Smooth muscle cell (in vitro differentiated cells): ENCODE measurements at regions not wholly inside any gene's neighbourhood (a gene's known extent, or its start where the extent isn't known, plus 50 kb on each side); places are given as distances from the start of the nearest gene placed in this dataset.

Source experiments
- DNase-seq: peaks from one replicate; lab custom pipeline; 2025; ENCODE audit not compliant: unreplicated experiment; lab: John Stamatoyannopoulos, UW
- H2AFZ ChIP-seq: fragments of 200-600 bp; sonication (generic); 2 replicates; pipeline ENCODE4 v1.6.0; 2016; ENCODE audit warnings: antibody characterized with exemption, low read depth, mild to moderate bottlenecking
- H3F3A ChIP-seq: fragments of 200-600 bp; sonication (generic); 2 replicates; pipeline ENCODE4 v1.6.0; 2017; ENCODE audit warnings: antibody characterized with exemption, low read depth
- H3K27ac ChIP-seq: fragments of 200-600 bp; sonication (generic); 2 replicates; pipeline ENCODE4 v1.5.1; 2016; ENCODE audit warnings: low read depth, mild to moderate bottlenecking
- H3K27me3 ChIP-seq: fragments of 200-600 bp; sonication (generic); 2 replicates; pipeline ENCODE4 v1.6.1; 2016; ENCODE audit warnings: low read depth, mild to moderate bottlenecking
- H3K36me3 ChIP-seq: fragments of 200-600 bp; sonication (generic); 2 replicates; pipeline ENCODE4 v1.5.1; 2016; ENCODE audit warnings: low read depth
- H3K4me1 ChIP-seq: fragments of 200-600 bp; sonication (generic); 2 replicates; pipeline ENCODE4 v1.5.1; 2016; ENCODE audit warnings: low read depth
- H3K4me2 ChIP-seq: fragments of 200-600 bp; sonication (generic); 2 replicates; pipeline ENCODE4 v1.6.0; 2016; ENCODE audit warnings: mild to moderate bottlenecking
- H3K4me3 ChIP-seq: fragments of 200-600 bp; sonication (generic); 2 replicates; pipeline ENCODE4 v1.5.1; 2016; ENCODE audit warnings: mild to moderate bottlenecking
- H3K79me2 ChIP-seq: fragments of 200-600 bp; sonication (generic); 2 replicates; pipeline ENCODE4 v1.6.0; 2016; ENCODE audit warnings: low read depth, mild to moderate bottlenecking
- H3K9ac ChIP-seq: fragments of 200-600 bp; sonication (generic); 2 replicates; pipeline ENCODE4 v1.6.0; 2016; ENCODE audit warnings: low read depth
- H3K9me3 ChIP-seq: fragments of 200-600 bp; sonication (generic); replicated peaks from 2 replicates; pipeline ENCODE4 v1.5.1; 2016; ENCODE audit warnings: low read depth
- H4K20me1 ChIP-seq: fragments of 200-600 bp; sonication (generic); 2 replicates; pipeline ENCODE4 v1.6.0; 2016; ENCODE audit warnings: low read depth
- WGBS: methylation state at CpG from one replicate; pipeline ENCODE4 v1.1.7; 2016; ENCODE audit warnings: low lambda C conversion rate; 5-methylcytosine and 5-hydroxymethylcytosine counted together
- TF ChIP-seq, protein P1 (sequence below): fragments of 200-600 bp; sonication (generic); IDR thresholded peaks from 2 replicates; pipeline ENCODE4 v1.5.1; 2017; ENCODE audit warnings: borderline replicate concordance, mild to moderate bottlenecking, antibody characterized with exemption; ENCODE audit not compliant: insufficient read depth, poor library complexity, severe bottlenecking

DNA sequence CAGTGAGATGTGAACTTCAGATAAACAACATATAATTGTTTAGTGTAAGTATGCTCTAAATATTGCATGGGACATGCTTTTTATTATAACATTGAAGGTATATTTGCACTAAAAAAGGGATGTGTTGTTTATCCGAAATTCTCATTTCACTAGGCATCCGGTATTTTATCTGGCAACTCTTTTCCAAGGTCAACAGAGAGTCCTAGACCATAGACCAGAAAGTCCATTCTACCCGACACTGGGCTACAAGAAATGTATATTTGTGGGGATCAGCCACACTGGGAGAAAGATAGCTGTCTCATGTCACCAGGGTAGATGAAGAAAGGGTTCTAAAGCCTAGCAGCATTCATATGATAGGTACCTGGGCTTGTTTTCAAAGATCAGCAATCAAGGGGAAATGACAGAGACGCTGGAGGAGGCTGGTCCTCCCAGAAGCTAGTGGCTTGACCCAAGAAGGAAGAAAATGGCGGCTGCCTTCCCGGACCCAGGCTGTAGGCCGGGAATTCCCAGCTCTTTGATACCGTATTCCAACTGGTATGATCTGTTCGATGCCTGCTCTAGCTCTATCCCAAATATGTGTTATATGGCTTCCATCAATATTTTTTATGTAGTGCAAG lies 161.1 kb upstream of the IRF2BP2 start:
- H3K9me3 ChIP-seq = no peaks in the 10 kb centered on the region
- no peaks in the 10 kb centered on the region for H3K27me3 ChIP-seq
- DNase-seq = no peak
- H3K9ac ChIP-seq = no peak overlapping the region
- H2AFZ ChIP-seq = no peak overlapping the region
- H3K36me3 ChIP-seq = no peaks in the 10 kb centered on the region
- no peak overlapping the region for H3K4me3 ChIP-seq
- peak overlapping the region; percentile 95 for H3K27ac ChIP-seq
- 92% methylated on average over 9 of the region's 9 CpGs for WGBS
- no peaks in the 10 kb centered on the region for H3K79me2 ChIP-seq
- no peaks in the 10 kb centered on the region for H4K20me1 ChIP-seq
- H3F3A ChIP-seq = peaks cover 18% of the 10 kb centered on the region
- peak overlapping the region; percentile 46 for H3K4me2 ChIP-seq
- TF ChIP-seq, protein P1, sequence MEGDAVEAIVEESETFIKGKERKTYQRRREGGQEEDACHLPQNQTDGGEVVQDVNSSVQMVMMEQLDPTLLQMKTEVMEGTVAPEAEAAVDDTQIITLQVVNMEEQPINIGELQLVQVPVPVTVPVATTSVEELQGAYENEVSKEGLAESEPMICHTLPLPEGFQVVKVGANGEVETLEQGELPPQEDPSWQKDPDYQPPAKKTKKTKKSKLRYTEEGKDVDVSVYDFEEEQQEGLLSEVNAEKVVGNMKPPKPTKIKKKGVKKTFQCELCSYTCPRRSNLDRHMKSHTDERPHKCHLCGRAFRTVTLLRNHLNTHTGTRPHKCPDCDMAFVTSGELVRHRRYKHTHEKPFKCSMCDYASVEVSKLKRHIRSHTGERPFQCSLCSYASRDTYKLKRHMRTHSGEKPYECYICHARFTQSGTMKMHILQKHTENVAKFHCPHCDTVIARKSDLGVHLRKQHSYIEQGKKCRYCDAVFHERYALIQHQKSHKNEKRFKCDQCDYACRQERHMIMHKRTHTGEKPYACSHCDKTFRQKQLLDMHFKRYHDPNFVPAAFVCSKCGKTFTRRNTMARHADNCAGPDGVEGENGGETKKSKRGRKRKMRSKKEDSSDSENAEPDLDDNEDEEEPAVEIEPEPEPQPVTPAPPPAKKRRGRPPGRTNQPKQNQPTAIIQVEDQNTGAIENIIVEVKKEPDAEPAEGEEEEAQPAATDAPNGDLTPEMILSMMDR = no peak
- peaks cover 15% of the 10 kb centered on the region for H3K4me1 ChIP-seq

DNA sequence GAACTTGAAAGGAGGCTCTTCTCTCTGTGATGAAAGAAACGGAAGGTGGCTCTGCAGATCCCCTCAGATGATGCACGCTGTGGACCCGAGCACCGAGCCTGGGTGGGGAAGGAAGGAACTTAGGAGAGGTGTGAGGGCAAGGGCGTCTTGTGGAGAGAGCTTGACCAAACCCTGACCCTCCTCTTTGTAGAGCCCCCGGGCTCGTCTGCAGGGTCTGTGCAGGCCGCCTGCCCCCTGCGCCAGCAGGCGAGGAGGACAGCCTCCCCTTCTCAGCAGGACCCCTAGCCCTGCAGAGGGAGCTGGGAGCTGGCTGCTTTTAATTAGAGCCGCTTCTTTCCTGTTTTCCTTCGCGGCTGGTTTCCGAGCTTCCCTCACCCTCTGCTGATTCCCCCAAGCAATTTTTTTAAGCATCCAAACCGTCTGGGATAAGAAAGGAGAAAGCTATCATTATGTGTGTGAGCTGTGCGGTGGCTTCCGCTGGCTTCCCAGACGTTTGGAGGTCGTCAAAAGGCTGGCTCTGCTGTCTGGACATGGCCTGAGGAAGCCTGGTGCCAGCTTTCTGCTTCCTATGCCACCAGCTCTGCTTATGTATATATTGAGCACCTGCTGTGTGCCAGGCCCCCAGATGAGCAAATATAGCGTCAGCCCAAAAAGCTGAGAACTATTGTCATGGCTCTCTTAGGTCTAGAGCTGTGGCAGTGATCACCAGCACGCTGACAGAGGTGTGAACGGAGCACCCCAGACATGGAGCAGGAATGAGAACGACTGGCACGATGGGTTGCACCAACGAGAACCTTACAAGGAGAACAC lies 160.2 kb upstream of the IRF2BP2 start:
- Histone ChIP-seq H3F3A (peaks cover 18% of the 10 kb centered on the region), H3K9me3 (no peaks in the 10 kb centered on the region), H3K9ac (no peak overlapping the region), H3K4me2 (peak overlapping the region; percentile 4), H3K27ac (peak overlapping the region; percentile 95), H3K4me3 (no peak overlapping the region), H3K36me3 (no peaks in the 10 kb centered on the region), H4K20me1 (no peaks in the 10 kb centered on the region), H3K79me2 (no peaks in the 10 kb centered on the region), H3K27me3 (no peaks in the 10 kb centered on the region), H3K4me1 (peaks cover 15% of the 10 kb centered on the region), H2AFZ (peak overlapping the region; percentile 67)
- DNase-seq = no peak
- 53% methylated on average over 25 of the region's 25 CpGs for WGBS
- TF ChIP-seq, protein P1 = no peak

DNA sequence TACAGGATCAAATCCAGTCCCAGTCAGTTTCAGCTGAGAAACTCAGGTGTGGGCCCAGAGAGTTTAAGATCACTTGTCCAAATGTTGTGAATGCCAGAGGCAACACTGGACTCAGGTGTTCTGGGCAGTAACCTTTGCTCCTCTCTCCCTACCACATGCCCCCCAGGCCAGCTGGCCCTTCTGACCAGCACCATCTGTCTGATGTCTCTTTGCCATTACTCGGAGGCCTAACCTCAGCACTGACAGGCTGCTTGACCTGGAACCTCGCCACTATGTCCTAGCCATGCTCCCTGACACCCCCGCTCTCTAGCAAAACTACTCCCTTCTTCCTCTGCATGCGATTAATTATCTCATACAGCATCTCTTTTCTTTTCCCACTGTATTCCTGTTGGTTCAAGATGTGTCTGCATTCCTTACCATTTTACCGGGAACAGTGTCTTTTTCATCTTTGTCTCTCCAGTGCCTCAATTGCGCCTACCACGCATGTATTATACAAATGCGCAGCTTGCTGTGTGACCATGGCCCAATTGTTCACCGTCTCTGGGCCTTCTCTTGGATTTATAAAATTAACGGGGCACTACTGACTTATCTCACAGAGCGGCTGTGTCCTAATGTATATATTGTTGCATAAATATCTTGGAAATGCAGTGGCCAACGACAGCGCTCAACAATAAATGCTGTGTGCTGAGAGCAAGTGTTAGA lies 159.5 kb upstream of the IRF2BP2 start:
- no peak for DNase-seq
- Histone ChIP-seq H4K20me1 (no peaks in the 10 kb centered on the region), H3K9ac (no peak overlapping the region), H3K36me3 (no peaks in the 10 kb centered on the region), H3K27ac (no peak overlapping the region), H3K4me3 (no peak overlapping the region), H3K4me1 (peaks cover 15% of the 10 kb centered on the region), H3K4me2 (peak overlapping the region; percentile 4), H3F3A (peaks cover 18% of the 10 kb centered on the region), H3K27me3 (no peaks in the 10 kb centered on the region), H3K79me2 (no peaks in the 10 kb centered on the region), H3K9me3 (no peaks in the 10 kb centered on the region), H2AFZ (peak overlapping the region; percentile 67)
- 89% methylated on average over 13 of the region's 13 CpGs for WGBS
- TF ChIP-seq, protein P1 = no peak
